ENCODE measurements at regions not wholly inside any gene's neighbourhood (a gene's known extent, or its start where the extent isn't known, plus 50 kb on each side); places are given as distances from the start of the nearest gene placed in this dataset.

DNA sequence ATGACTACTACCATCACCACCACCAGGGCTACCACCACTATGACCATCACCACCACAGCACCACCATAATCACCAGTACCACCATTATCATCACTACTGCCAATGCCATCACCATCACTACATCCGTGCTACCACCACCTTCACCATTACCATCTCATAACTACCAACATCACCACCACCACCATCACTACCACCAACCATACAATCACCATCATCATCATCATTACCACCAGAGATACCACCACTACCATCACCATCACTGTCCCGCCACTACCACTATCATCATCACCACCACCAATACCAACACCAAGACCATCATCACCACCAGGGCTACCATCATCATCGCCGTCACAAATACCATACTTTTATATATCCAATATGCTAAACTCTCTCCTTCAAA lies 369.6 kb upstream of the DYNLRB2 start:
- no peak for DNase-seq

DNA sequence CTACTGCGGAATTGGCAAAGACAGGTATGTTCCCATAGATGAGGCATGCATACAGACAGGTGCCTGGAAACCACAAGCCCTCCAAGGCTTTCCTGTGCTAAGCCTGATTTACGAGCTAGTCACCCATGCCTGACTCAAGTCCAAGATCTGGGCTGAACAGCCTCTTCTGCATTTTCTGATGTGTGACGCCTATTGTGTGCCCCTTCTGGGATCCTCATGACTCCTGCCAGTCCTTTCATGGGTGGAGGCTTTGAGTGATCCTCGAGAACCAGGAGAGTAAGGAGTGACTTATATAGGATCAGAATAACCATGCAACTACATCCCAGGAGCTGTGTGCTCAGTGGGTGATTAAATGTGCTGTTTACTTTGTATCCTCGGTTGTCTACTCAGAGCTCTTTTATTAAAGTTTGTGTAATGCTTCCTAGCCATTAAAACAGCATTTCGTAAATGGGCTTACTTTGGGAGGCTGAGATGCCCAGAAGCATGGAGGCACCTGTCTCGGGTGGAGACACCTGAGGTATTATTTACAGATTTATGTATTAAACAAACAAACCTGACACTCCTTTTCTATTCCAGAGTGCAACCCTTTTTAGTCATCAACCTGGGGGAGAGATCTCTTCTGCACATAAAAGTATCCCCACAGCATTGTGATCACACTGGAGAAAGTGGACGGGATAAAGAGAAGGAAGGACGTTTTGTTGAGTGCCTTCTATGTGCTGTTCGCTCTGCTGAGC lies 373.0 kb upstream of the DYNLRB2 start:
- no peak for DNase-seq

DNA sequence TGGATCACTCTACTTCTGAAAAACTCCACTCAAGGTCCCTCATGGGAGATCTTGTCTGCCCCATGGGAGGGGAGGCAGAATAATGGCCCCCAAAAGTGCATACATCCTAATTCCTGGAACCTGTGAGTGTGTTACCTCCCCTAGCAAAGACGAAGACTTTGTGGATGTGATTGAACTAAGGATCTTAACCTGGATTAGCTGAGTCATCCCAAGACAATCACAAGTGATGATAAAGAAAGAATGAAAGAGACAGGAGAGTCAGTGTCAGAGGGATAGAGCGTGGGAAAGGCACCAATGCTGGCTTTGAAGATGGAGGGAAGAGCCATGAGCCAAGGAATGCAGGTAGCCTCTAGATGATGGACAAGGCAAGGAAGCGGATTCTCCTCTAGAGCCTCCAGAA lies 374.7 kb upstream of the DYNLRB2 start:
- no peak for DNase-seq

DNA sequence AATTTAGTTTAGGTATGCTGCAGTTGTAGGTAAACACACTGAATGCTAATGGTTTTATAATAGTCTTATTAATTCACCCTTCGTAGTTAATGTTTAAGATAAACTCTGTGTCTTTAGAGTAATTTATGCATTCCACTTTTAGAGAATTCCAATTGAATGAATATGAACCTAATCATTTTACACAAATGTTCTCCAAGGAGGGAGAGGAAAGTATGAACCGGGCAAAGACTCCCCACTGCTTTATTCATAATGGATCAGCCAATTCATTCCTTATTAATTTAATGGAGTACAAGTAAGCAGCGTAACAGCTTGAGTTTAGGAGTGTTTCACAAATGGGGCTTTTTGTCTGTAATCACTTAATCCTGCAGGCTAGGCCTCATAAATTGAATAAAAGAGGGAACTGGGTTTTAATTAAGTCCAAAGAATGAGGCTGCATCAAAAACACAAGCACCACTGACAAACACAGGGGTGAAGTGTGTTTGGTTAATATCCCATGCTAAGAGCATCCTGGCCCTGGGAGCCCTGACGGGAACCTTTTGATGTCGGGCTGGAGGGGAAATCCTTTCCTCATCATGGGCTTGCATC lies 375.7 kb upstream of the DYNLRB2 start:
- DNase-seq = no peak

DNA sequence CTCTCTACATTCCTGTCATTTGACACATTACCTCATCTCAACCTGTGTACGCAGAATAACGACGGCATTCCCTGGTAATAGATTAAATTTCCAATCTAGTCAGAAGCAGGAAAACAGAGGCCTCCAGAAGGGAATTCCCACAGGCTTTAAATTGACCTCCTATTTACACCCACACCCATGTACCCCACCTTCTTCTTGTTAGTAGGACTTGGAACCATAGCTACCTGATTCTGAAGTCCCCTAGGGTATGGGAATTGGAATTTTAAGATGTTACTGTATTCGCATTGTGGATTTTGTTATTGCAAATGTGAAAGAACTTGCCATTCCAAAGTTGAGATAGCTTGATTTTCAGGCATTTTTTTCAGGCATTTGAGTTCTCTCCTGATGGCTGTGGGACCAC lies 377.5 kb upstream of the DYNLRB2 start:
- DNase-seq = no peak

DNA sequence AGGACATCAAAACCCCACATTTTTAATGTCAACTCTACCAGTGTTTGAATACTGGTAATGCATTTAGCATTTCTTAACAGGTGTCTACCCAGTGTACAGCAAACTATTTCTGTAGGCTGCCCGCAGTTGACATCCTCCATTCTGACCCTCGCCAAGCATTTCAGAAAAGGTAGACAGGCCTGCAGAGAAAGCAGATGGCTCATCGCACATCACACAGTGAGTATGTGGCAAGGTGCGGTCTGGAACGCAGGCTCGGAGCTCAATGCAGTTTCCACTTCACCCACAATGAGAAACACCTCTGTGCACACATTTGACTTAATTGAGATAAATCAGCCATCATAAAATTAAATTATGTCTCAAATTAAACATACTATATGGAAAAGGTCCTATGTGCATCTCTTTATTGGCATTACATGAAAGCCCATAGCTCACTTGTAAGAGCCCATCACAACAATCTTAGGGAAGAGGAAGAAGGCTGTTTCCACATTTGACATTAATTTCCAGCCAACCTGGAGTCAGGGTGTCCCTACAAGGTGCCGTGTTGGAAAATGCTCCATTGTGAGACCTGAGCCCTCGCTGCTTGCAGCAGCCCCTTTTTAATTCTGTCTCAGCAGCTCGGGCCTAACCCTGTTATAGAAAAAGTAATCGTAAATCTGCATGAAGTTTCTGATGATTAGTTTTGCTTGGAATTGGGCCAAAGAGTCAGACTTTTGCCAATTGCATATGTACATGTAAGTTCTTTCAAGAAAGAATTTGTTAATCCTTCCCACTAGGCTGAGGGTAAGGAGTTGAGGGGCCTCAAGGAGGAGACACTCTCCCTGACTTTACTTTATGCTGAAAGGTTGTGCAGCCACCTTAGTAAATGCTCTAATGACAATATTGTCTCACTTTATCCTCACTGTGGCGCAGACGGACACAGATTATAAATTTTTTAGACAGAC lies 378.7 kb upstream of the DYNLRB2 start:
- no peak for DNase-seq

DNA sequence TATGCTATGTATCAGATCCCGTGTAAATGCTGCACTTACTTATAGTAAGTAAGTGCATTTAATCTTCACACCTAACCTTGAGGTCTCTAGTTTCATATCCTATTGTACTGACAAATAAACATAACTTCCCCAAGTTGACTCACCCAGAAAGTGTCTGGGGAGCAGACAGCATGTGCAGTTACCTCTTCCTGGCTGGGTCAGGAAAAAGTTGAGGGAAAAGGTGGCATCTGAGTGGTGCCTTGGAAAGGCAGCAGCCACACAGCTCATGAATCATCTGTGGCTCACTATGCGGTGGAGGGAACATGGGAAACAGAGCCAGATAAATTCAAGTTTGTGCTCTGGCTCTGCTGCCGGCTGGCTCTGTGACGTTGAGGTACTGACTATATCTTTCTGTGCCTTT lies 382.0 kb upstream of the DYNLRB2 start:
- DNase-seq = no peak

DNA sequence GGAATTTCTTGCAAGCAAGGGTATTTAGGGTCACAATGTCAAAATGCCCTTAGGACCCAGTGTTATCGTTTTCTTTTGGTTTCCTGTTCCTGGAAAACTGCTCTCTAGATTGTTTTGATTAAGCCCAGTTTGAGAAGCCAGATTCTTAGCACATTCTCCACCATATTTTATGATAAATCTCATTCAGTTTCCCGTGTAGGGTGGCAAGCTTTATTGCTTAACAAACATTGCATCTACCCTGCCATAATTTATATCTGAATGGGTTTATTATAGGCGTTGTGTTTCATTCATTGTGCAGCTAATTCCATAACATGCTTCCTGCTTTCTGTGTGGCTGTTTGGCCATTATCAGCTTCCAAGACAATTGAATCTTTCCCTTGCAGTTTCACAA lies 389.1 kb upstream of the DYNLRB2 start:
- no peak for DNase-seq

DNA sequence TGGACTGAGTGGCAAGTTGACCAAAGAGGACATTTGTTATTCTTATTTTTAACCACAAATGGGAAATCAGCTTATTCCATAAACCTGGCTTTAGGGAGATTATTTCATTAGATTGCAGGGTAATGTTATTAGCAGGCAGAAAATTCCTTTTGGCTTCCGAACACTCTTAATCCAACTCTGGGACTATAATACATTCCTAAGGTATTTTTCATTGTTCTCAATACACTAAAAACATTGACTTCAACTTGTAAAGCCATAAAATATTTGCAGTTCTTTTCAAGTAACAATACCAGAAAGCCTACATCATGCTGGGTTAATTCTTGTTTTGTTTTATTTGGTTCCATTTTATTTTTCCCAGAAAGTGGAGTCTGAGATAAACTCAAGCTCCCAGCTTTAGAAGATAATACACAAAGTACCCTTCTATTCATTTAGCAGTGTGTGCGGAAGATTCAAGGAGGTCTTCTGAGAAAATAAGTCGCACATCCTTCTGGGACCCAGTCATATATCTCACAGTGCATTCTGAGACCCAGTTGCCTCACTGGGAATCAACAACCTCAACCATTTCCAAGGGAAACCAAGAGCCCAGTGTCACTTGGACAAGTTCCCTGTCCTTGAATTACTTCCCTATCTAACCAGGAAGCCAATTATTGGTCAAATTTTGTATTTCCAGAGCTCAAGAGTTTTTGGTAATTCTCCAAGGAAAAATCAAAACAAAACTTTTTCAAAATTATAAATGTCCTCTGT lies 389.6 kb upstream of the DYNLRB2 start:
- no peak for DNase-seq

DNA sequence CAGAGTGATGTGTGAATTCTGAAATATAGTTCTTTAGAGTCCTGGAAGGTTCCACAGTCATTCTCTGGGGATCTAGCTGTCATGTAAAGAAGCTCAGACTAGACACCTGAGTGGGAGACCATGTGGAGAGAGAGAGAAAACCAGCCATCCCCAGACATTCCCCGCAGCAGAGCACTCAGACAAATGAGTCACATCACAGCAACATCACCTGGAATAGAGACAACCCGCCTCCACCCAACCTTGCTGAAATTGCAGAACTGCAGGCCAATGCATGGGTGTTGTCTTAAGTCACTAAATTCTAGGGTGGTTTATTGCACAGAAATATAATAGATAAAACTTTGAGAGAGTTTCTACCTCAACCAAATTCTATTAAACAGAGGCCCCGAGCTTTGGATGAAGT lies 392.0 kb upstream of the DYNLRB2 start:
- DNase-seq = no peak

DNA sequence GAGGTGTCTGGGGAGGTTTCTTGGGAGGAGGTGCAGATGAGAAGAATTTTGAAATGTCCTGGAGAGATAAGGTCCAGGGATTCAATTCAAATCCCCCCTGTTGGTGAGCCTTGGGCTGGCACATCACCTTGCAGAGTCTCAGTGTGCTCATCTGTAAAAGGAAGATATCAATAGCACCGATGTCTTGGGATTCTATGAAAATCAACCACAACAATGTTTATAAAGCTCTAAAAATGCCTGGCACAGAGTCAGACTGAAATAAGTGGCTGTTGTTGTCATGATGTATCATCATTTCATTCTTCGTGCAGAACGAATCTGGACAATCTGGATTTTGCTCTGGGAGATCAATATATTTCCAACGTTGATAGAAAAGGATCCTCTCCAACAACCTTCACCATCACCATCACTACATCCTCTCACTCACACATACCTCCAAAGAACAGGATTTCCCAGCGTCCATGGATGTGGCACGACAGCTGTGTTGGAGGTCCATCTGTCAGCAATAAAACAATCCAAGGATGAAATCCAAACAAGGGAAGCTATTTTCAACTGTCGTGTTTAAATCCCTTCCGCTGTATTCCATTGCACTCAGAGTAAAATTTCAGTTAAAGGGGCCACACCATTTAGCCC lies 393.7 kb upstream of the DYNLRB2 start:
- DNase-seq = no peak

DNA sequence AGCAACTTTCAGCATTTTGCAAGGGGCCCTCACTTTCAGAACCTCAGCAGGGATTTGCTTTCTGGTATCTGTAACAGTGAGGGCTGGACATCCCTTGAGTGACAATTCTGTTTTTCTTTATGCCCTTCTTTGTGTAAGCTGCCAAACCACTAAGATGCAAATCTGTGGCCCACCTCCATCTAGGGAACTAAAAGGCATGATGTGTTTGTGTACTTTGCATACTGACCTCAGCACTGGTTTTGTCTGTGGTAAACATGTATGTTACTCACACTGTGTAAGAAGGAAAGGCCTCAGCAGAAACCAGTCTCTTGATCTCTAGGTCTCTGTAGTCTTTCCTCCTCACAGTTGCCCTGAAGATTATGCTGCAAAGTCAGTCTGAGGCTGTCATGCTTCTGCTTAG lies 396.6 kb upstream of the DYNLRB2 start:
- DNase-seq = no peak

DNA sequence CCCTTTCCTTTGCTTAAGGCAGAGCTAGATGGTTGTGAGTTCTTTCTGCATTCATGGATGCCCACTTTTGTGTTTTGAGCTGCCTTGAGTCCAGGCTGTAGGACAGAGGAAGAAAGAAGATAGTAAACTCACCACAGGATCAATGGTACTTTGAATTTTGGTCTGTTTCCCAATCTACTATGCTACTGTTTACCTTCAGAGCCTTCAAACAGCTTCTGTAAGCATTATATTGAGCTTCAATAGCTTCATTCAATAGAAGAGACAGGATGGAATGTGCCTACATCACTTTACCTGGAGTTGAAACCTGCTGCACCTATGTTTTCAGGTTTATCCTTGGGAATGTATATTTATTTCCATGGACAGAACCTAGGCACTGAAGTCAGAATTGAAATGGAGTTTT lies 397.9 kb upstream of the DYNLRB2 start:
- DNase-seq = no peak

DNA sequence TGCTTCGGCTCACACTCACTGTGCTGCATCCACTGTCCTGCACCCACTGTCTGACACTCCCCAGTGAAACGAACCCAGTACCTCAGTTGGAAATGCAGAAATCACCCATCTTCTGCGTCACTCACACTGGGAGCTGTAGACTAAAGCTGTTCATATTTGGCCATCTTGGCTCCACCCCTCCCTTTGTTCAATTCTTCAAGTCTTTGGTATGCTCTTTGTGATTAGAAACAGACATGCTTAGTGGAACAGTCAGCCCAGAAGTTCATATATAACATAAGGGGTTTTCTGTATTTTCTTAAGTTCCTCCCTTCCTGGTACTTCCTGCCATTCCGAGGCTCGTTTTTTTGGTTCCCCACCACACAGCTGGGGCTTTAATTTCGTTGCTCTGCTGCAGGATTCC lies 398.5 kb upstream of the DYNLRB2 start:
- no peak for DNase-seq

DNA sequence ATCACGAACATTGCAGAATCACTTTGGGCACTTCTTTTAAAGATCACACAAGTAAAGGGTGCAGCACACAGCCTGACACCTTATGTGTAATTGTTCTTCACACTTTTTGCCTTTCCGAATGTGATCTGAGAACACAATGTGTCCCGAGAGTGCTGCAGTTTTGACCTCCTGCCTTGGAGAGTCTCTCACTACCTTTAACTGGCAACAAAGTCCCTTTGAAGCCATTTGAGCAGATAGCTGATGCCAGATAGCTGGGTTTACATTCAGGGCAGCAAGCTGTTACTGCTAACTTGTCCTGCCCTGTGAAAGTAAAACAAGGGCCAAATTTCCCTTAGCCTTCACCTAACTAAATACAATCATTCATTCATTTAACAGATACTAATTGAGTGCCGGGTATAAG lies 411.0 kb upstream of the DYNLRB2 start:
- no peak for DNase-seq

DNA sequence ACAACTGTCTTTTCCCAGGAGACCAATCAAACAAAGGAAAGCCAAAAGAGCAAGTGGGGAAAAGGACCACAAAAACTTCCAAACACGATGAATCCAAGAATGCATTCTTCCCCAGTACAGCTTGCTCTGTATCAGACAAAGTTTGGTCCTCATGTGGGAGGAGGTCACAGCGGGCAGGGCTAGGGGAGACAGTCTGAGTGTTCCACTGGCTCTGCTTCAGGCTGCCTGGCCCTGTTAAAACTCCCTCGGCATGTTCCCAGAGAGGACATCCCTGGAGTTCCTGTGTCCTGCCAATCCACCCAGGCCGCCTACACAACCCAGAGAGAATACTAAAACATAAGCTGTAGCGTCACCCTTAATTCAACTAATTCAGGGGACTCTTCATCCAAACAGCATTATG lies 415.1 kb upstream of the DYNLRB2 start:
- no peak for DNase-seq

DNA sequence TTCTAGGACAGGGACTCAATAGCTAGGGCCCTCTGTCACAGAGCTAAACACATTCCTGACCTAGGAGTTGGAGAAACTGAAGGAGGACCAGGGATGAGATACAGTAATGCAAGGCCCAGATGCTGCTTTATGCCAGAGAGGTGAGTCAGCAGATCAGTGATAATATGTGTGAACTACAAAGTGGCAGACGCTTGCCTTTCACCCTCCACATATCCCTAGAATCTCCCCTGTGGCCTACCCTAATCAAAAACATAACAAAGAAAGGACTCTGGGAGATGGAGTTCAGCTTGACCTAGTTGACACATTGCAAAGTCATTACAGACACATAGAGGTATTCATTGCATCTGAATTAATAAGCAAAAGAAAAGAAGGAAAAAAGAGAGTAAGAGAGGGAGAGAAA lies 417.6 kb upstream of the DYNLRB2 start:
- no peak for DNase-seq

DNA sequence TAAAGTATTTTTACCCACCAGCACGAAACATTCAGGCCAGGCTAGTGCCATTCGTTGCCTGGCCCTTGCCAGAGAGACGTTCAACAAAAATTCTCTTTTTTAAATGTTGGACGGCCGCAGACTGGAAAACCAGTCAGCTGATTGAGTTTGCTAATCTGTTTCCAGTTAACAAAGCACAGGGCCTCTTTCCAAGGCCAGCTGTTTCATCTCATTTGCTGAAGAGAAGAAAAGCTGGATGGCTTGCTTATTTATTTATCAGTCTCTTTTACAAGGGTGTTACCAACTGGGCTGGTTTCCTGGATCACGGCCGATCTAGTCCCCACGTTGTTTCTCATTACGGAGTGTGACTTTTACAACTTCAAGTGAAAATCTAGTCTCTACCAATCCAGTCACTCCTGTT lies 418.7 kb upstream of the DYNLRB2 start:
- no peak for DNase-seq

DNA sequence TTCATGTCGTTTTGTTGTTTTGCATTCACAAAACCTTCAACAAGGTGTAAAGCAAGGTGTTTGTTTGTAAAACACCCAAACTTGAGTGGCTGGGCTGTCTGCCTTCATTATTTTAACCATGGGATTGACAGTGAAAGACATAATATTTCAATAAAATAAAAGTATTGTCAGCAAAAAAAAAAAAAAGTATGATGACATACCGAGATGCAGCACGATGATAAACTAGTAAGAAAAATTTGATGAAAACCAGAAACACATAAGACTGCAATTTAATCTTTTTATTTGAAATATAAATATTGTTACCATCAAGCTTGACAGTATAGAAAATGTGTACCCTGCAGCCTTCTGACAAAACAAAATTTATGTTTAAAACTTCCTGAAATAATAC lies 419.3 kb upstream of the DYNLRB2 start:
- DNase-seq = no peak

DNA sequence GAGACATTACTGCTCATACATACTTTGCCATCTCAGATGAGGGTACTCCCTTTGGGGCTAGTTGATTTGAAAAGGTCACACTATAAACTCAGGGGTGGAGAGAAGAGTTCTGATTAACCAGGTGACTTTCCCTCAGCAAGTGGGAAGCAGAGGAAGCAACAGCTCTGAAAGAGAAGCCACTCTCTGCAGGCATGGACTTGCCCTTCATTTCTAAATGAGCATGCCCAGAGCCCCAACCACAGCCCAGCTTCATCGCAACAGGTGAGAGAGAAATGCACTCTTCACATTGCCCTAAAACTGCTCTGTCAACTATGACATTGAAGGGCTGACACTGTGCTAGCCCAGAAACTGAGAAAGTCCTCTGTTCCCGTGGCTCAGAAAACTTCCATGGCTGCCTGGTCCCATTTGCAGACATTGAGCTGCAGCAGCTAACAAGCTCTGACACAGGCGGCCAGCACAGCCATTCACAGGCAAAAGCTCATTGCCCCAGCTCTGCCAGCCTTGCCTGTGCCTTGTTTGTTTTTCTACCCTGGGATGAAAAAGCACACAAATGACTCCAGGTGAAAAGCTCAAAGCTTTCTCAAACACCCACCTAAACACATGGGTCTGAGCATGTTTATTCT lies 419.8 kb upstream of the DYNLRB2 start:
- no peak for DNase-seq

DNA sequence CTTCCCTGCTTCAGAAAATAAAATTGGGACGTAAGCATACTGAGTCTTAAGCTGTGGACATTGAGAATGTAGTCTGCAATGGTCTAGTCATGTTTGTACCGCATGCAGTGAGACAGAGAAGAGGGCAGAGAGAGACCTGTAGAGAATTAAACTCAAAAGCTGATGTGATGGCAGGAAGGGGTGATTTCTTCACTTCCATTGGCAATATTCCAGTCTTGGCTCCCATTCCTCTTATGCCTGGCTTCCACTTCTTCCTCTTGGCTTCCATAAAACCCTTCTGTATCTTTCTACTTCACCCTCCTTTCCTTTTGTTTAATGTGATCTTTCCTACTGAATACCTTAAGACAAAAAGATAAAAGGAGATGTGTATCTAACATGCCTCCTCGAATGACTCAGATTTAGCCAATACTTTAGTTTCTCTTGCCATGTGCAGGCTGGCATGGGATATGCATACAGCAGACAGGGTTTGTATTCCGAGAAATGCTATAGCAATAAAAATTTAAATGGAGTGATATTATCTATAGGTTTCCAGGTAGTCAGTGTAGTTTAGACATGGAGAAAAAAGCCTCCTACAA lies 423.1 kb upstream of the DYNLRB2 start:
- DNase-seq = no peak

DNA sequence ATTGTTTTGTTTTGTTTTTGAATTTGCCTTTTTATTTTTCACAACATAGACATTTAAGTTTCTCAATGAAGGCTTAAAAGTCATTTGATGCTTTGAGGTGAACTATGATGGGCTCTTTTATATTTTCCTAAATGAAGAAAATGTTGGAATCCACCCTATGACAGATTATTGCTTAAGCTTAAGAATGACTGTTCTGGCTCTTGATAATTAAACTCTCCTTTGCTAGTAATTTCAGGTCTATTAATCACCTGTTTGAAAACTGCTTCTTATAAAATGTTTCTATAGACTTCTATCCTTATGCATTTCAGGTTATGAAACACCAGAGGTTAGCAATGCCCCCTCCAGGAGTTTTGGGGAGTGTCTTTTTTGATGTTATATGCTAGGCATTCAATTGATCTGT lies 424.1 kb upstream of the DYNLRB2 start:
- no peak for DNase-seq

All from activated CD4-positive, alpha-beta T cell treated with anti-CD3 and anti-CD28 coated beads for 1 hour (primary cell).